A549 (cell line): ENCODE measurements at regions not wholly inside any gene's neighbourhood (a gene's known extent, or its start where the extent isn't known, plus 50 kb on each side); places are given as distances from the start of the nearest gene placed in this dataset.

Experiments used
- ATAC-seq, 2 experiments: fragments of 200-7000 bp in 1 of 2; fragments of >200 bp in 1 of 2; cut with Nextera tagmentation in 1 of 2; cut with Tn5 transposase in 1 of 2; 3 replicates each; pipeline versions ENCODE4 v1.8.0 to v1.9.1; 2018 to 2020; ENCODE audit warnings: mild to moderate bottlenecking in 1 of 2, moderate library complexity in 1 of 2
- CTCF ChIA-PET: fragments of 300-600 bp; sonication (Branson Sonifier 250); formaldehyde crosslinking; extraction: SDS; loops from one replicate; lab custom pipeline; 2021; ENCODE audit warnings: antibody characterized with exemption, inconsistent platforms; lab: Yijun Ruan, JAX
- POLR2A ChIA-PET: fragments of 350-600 bp; formaldehyde crosslinking; extraction: SDS; loops from one replicate; lab custom pipeline; 2021; ENCODE audit warnings: antibody characterized with exemption, inconsistent platforms; lab: Yijun Ruan, JAX
- DNase-seq, 2 experiments: peaks; one replicate each; pipeline versions ENCODE4 v3.0.0 to v3.0.0-alpha.2; 2011 to 2016; ENCODE audit warnings: low read depth in 1 of 2, low spot score in 1 of 2
- FAIRE-seq: peaks from 2 replicates; lab custom pipeline; 2011; peaks lifted over from hg19 to GRCh38; lab: Jason Lieb, UNC
- H3K27ac ChIP-seq, 2 experiments: fragments of >200 bp; sonication (Bioruptor Twin); formaldehyde crosslinking; 3 replicates each; pipeline ENCODE4 v1.5.1; 2016 to 2017
- H3K4me1 ChIP-seq: fragments of >200 bp; sonication (Bioruptor Twin); formaldehyde crosslinking; 3 replicates; pipeline ENCODE4 v1.6.1; 2016
- H3K4me2 ChIP-seq: fragments of >200 bp; sonication (Bioruptor Twin); formaldehyde crosslinking; 3 replicates; pipeline ENCODE4 v1.6.1; 2016
- H3K4me3 ChIP-seq: fragments of >200 bp; sonication (Bioruptor Twin); formaldehyde crosslinking; 3 replicates; pipeline ENCODE4 v1.5.1; 2016
- H3K9me3 ChIP-seq: fragments of >200 bp; sonication (Bioruptor Twin); formaldehyde crosslinking; 3 replicates; pipeline ENCODE4 v1.6.1; 2016
- ATOH8 ChIP-seq: fragments of 250-450 bp; sonication (Bioruptor Pico); IDR thresholded peaks from 2 replicates; pipeline ENCODE4 v1.5.0; 2020; ENCODE audit warnings: low read depth, mild to moderate bottlenecking, moderate library complexity
- CBX8 ChIP-seq: fragments of 200-600 bp; sonication (generic); IDR thresholded peaks from 2 replicates; pipeline ENCODE4 v1.6.1; 2016
- CEBPB ChIP-seq, 2 experiments: fragments of >200 bp in 1 of 2; sonication (Bioruptor Twin) in 1 of 2; formaldehyde crosslinking in 1 of 2; IDR thresholded peaks; 2 replicates each; pipeline ENCODE4 v1.6.1; 2012 to 2016
- CHD2 ChIP-seq: fragments of 150-350 bp; IDR thresholded peaks from 2 replicates; pipeline ENCODE4 v1.6.1; 2014; ENCODE audit warnings: low read length; ENCODE audit not compliant: partially characterized antibody
- CTCF ChIP-seq: fragments of >200 bp; sonication (Bioruptor Twin); formaldehyde crosslinking; IDR thresholded peaks from 3 replicates; pipeline ENCODE4 v1.5.1; 2016
- EHMT2 ChIP-seq: fragments of 200-600 bp; sonication (generic); IDR thresholded peaks from 2 replicates; pipeline ENCODE4 v1.6.1; 2016; ENCODE audit warnings: antibody characterized with exemption, low read depth, mild to moderate bottlenecking, moderate library complexity
- HMGXB4 ChIP-seq: fragments of 250-450 bp; sonication (Bioruptor Pico); IDR thresholded peaks from 2 replicates; pipeline ENCODE4 v1.5.0; 2021; ENCODE audit warnings: mild to moderate bottlenecking, moderate library complexity, borderline replicate concordance
- HOXA7 ChIP-seq: fragments of 250-450 bp; sonication (Bioruptor Pico); IDR thresholded peaks from 2 replicates; pipeline ENCODE4 v1.5.0; 2020; ENCODE audit warnings: mild to moderate bottlenecking, moderate library complexity
- HOXB5 ChIP-seq: fragments of 250-450 bp; sonication (Bioruptor Pico); IDR thresholded peaks from 2 replicates; pipeline ENCODE4 v1.5.0; 2020; ENCODE audit warnings: mild to moderate bottlenecking, moderate library complexity
- KDM5A ChIP-seq: fragments of 200-600 bp; sonication (generic); IDR thresholded peaks from 2 replicates; pipeline ENCODE4 v1.6.1; 2016; ENCODE audit warnings: antibody characterized with exemption, mild to moderate bottlenecking
- MAFK ChIP-seq: fragments of 450-650 bp; IDR thresholded peaks from 2 replicates; pipeline ENCODE4 v1.6.1; 2014; ENCODE audit not compliant: partially characterized antibody
- MAZ ChIP-seq: fragments of 150-350 bp; IDR thresholded peaks from 2 replicates; pipeline ENCODE4 v1.6.1; 2014; ENCODE audit warnings: antibody characterized with exemption, low read depth, low read length, borderline replicate concordance
- MYC ChIP-seq: IDR thresholded peaks from 2 replicates; pipeline ENCODE4 v1.6.1; 2012; ENCODE audit warnings: mild to moderate bottlenecking, inconsistent platforms, low read length, improper control_type of control experiment, borderline replicate concordance
- RAD21 ChIP-seq, 2 experiments: fragments of >200 bp in 1 of 2; sonication (Bioruptor Twin) in 1 of 2; formaldehyde crosslinking in 1 of 2; IDR thresholded peaks in 1 of 2; conservative IDR thresholded peaks in 1 of 2; 2 replicates in 1 of 2; 3 replicates in 1 of 2; pipeline ENCODE4 v1.6.1; 2012 to 2018; ENCODE audit warnings: inconsistent platforms in 1 of 2
- RNF2 ChIP-seq: fragments of 200-600 bp; sonication (generic); IDR thresholded peaks from 2 replicates; pipeline ENCODE4 v1.6.1; 2016; ENCODE audit warnings: low read depth, mild to moderate bottlenecking, antibody characterized with exemption, moderate library complexity, borderline replicate concordance
- SREBF2 ChIP-seq: fragments of 450-650 bp; IDR thresholded peaks from 2 replicates; pipeline ENCODE4 v1.6.1; 2014; ENCODE audit warnings: mild to moderate bottlenecking, moderate library complexity
- TFCP2L1 ChIP-seq: fragments of 250-450 bp; sonication (Bioruptor Pico); IDR thresholded peaks from 2 replicates; pipeline ENCODE4 v1.5.0; 2021; ENCODE audit warnings: mild to moderate bottlenecking
- ZC3H11A ChIP-seq: fragments of 450-650 bp; IDR thresholded peaks from 2 replicates; pipeline ENCODE4 v1.6.1; 2014; ENCODE audit warnings: antibody characterized with exemption, mild to moderate bottlenecking
- ZFP36 ChIP-seq: fragments of 450-650 bp; IDR thresholded peaks from 2 replicates; pipeline ENCODE4 v1.6.1; 2014; ENCODE audit warnings: borderline replicate concordance; ENCODE audit not compliant: partially characterized antibody
- ZNF302 ChIP-seq: fragments of 250-450 bp; sonication (Bioruptor Pico); IDR thresholded peaks from 2 replicates; pipeline ENCODE4 v1.9.0; 2021; ENCODE audit warnings: inconsistent platforms, mild to moderate bottlenecking, moderate library complexity
- WGBS: methylation state at CpG from one replicate; pipeline ENCODE4 v1.1.6; 2017; ENCODE audit errors: missing lambda C conversion rate; 5-methylcytosine and 5-hydroxymethylcytosine counted together

- TF ChIP-seq ATOH8 (CRISPR knock-in tag) (no peak), MAFK (no peak), CEBPB (IDR thresholded peaks at IDR 0.05) (no peak), TFCP2L1 (CRISPR knock-in tag) (no peak), SREBF2 (no peak)
These were observed 64.6 kb upstream of the TSPAN8 start (continued) for GRCh38 chr12:71222436-71222835.

GRCh38 chr12:71220260-71220659 is 62.5 kb upstream of the TSPAN8 start:
- TF ChIP-seq MYC (no peak), ZC3H11A (no peak), HOXB5 (no peak), SREBF2 (no peak)
- 2% methylated on average over 3 of the region's 3 CpGs for WGBS
- POLR2A ChIA-PET: no interaction called here
- no peak overlapping the region for H3K27ac ChIP-seq
- no peaks in the 10 kb centered on the region for H3K4me1 ChIP-seq
- H3K4me2 ChIP-seq: no peak overlapping the region
- FAIRE-seq (no peak), ATAC-seq (no peak), DNase-seq (no peak)
- H3K4me3 ChIP-seq: no peak overlapping the region
- CTCF ChIA-PET: no interaction called here
- no peaks in the 10 kb centered on the region for H3K9me3 ChIP-seq

GRCh38 chr12:71219224-71219623 is 61.4 kb upstream of the TSPAN8 start:
- ATAC-seq (no peak), DNase-seq (no peak), FAIRE-seq (no peak)
- no peak overlapping the region for H3K4me2 ChIP-seq
- ChIA-PET POLR2A (no interaction called here), CTCF (no interaction called here)
- H3K4me3 ChIP-seq: no peak overlapping the region
- WGBS: 2% methylated on average over 3 of the region's 3 CpGs
- H3K4me1 ChIP-seq: no peaks in the 10 kb centered on the region
- TF ChIP-seq RNF2 (no peak), CTCF (no peak), HOXB5 (no peak), MAZ (no peak), CBX8 (no peak), CHD2 (no peak), RAD21 (conservative IDR thresholded peaks at IDR 0.05 in 1 of 2, IDR thresholded peaks at IDR 0.05 in 1 of 2) (no peak), HMGXB4 (CRISPR knock-in tag) (no peak), EHMT2 (no peak), KDM5A (no peak), ZFP36 (no peak), HOXA7 (CRISPR knock-in tag) (no peak), ZC3H11A (no peak), SREBF2 (no peak), ZNF302 (no peak)
- H3K9me3 ChIP-seq: no peaks in the 10 kb centered on the region
- no peak overlapping the region for H3K27ac ChIP-seq
